Caco-2 (cell line): ENCODE measurements at regions not wholly inside any gene's neighbourhood (a gene's known extent, or its start where the extent isn't known, plus 50 kb on each side); places are given as distances from the start of the nearest gene placed in this dataset.

ENCODE experiments used
- BruUV-seq: library from RNA; stranded (reverse); fragments of 400-500 nt; replicated peaks from 2 replicates; lab custom pipeline; 2021; lab: Mats Ljungman, UMichigan
- CTCF ChIA-PET: fragments of 300-600 bp; sonication (Branson Sonifier 250); formaldehyde crosslinking; loops from one replicate; lab custom pipeline; 2022; ENCODE audit warnings: antibody characterized with exemption; lab: Charles Lee
- POLR2A ChIA-PET: fragments of 300-600 bp; sonication (Branson Sonifier 250); formaldehyde crosslinking; loops from one replicate; lab custom pipeline; 2022; ENCODE audit warnings: antibody characterized with exemption; lab: Charles Lee
- DNase-seq, 2 experiments: peaks; one replicate each; pipeline versions ENCODE4 v3.0.0 to v3.0.0-alpha.2; 2020 to 2022
- H3K27me3 ChIP-seq: replicated peaks from 2 replicates; pipeline ENCODE4 v1.6.0; 2011; ENCODE audit warnings: low read length; ENCODE audit not compliant: control insufficient read depth, insufficient read depth
- H3K36me3 ChIP-seq: 2 replicates; pipeline ENCODE4 v1.5.1; 2011; ENCODE audit warnings: low read length; ENCODE audit not compliant: control insufficient read depth, insufficient read depth
- H3K4me1 ChIP-seq: fragments of 250-450 bp; sonication (Bioruptor Pico); 2 replicates; pipeline ENCODE4 v1.5.1; 2020; ENCODE audit warnings: mild to moderate bottlenecking
- H3K4me3 ChIP-seq: 2 replicates; pipeline ENCODE4 v1.5.1; 2011; ENCODE audit warnings: low read depth, mild to moderate bottlenecking, control low read depth, low read length
- H3K9me3 ChIP-seq: fragments of 250-450 bp; sonication (Bioruptor Pico); 2 replicates; pipeline ENCODE4 v1.5.1; 2020; ENCODE audit warnings: mild to moderate bottlenecking, moderate library complexity
- H3K27ac Mint-ChIP-seq: one replicate; pipeline ENCODE4 v1.8.0; 2022; ENCODE audit warnings: mixed read lengths; ENCODE audit not compliant: unreplicated experiment
- H3K27me3 Mint-ChIP-seq: one replicate; pipeline ENCODE4 v1.8.0; 2022; ENCODE audit warnings: mixed read lengths; ENCODE audit not compliant: insufficient read depth, unreplicated experiment
- H3K36me3 Mint-ChIP-seq: one replicate; pipeline ENCODE4 v1.8.0; 2022; ENCODE audit warnings: mild to moderate bottlenecking, mixed read lengths; ENCODE audit not compliant: insufficient read depth, unreplicated experiment
- H3K4me1 Mint-ChIP-seq: one replicate; pipeline ENCODE4 v1.8.0; 2022; ENCODE audit warnings: low read depth, mixed read lengths; ENCODE audit not compliant: unreplicated experiment
- H3K4me3 Mint-ChIP-seq: one replicate; pipeline ENCODE4 v1.8.0; 2022; ENCODE audit warnings: mild to moderate bottlenecking, moderate library complexity, mixed read lengths; ENCODE audit not compliant: unreplicated experiment
- H3K9me3 Mint-ChIP-seq: one replicate; pipeline ENCODE4 v1.8.0; 2022; ENCODE audit warnings: mixed read lengths; ENCODE audit not compliant: unreplicated experiment
- CTCF ChIP-seq, 2 experiments: fragments of 200-600 bp in 1 of 2; IDR thresholded peaks; 1 replicate in 1 of 2; 2 replicates in 1 of 2; pipeline versions ENCODE4 v1.5.1 to v1.8.0; 2011 to 2022; ENCODE audit warnings: antibody characterized with exemption in 1 of 2, control low read depth in 1 of 2, inconsistent platforms in 1 of 2, low read depth in 1 of 2, low read length in 1 of 2, mild to moderate bottlenecking in 1 of 2, moderate library complexity in 1 of 2; ENCODE audit not compliant: insufficient read depth in 1 of 2, severe bottlenecking in 1 of 2, unreplicated experiment in 1 of 2
- intact Hi-C: fragments of 100-400 bp; cut with micrococcal nuclease; formaldehyde crosslinking; loops from one replicate; pipeline ENCODE4 v1.10.0; 2022; ENCODE audit not compliant: unreplicated experiment

- DNase-seq, result no peak
- H3K9me3 ChIP-seq, result no peaks in the 10 kb centered on the region; the same call in 1 of the 2 replicates
- H3K9me3 Mint-ChIP-seq, result no peaks in the 10 kb centered on the region
- intact Hi-C loops, result no loop called here
- POLR2A ChIA-PET, result no interaction called here
- no TSS peak for BruUV-seq
- no peak overlapping the region for H3K27ac Mint-ChIP-seq
- no peaks in the 10 kb centered on the region for H3K36me3 Mint-ChIP-seq
- H3K4me1 ChIP-seq, result no peaks in the 10 kb centered on the region
- no peaks in the 10 kb centered on the region for H3K27me3 Mint-ChIP-seq
- H3K27me3 ChIP-seq, result no peaks in the 10 kb centered on the region
- H3K4me3 ChIP-seq, result no peak overlapping the region
- H3K4me3 Mint-ChIP-seq, result no peak overlapping the region
- TF ChIP-seq CTCF (IDR thresholded peaks at IDR 0.05; ENCODE audit: insufficient read depth in 1 of 2, low read depth in 1 of 2, low read length in 1 of 2, severe bottlenecking in 1 of 2, unreplicated experiment in 1 of 2), result no peak
- H3K36me3 ChIP-seq, result no peaks in the 10 kb centered on the region
- CTCF ChIA-PET, result no interaction called here
- no peaks in the 10 kb centered on the region for H3K4me1 Mint-ChIP-seq
Measured at GRCh38 chr19:28042516-28042915, 1170.4 kb downstream of the UQCRFS1 start.

GRCh38 chr19:28039677-28040381, 1173.1 kb downstream of the UQCRFS1 start:
- Histone ChIP-seq H3K27me3 (no peaks in the 10 kb centered on the region), H3K4me3 (no peak overlapping the region), H3K9me3 (no peaks in the 10 kb centered on the region; the same call in 1 of the 2 replicates), H3K36me3 (no peaks in the 10 kb centered on the region), H3K4me1 (no peaks in the 10 kb centered on the region)
- no peaks in the 10 kb centered on the region for H3K9me3 Mint-ChIP-seq
- H3K27ac Mint-ChIP-seq, result no peak overlapping the region
- H3K4me1 Mint-ChIP-seq, result no peaks in the 10 kb centered on the region
- BruUV-seq, result no TSS peak
- H3K4me3 Mint-ChIP-seq, result no peak overlapping the region
- ChIA-PET POLR2A (no interaction called here), CTCF (no interaction called here)
- TF ChIP-seq CTCF (IDR thresholded peaks at IDR 0.05; ENCODE audit: insufficient read depth in 1 of 2, low read depth in 1 of 2, low read length in 1 of 2, severe bottlenecking in 1 of 2, unreplicated experiment in 1 of 2), result no peak
- no peaks in the 10 kb centered on the region for H3K36me3 Mint-ChIP-seq
- H3K27me3 Mint-ChIP-seq, result no peaks in the 10 kb centered on the region
- intact Hi-C loops, result no loop called here
- no peak for DNase-seq

DNA sequence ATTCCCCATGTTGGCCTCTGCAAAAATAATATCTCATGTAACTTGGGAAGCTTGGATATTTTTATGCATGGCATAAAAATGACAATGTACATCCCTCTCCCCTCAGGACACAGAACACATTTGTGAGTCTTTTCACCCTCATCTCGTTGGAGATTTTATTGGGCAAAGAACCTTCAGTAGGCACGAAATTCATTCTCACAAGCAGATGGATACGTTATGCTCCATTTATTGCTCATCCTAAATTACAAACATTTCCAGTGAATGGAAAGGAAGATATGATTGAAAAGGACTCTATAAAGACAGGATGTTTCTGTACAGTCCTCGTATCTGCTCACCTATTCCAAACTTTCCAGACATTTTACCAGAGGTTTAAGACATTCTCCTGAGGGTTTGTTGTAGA, 1175.8 kb downstream of the UQCRFS1 start:
- H3K27me3 ChIP-seq, result no peaks in the 10 kb centered on the region
- TF ChIP-seq CTCF (IDR thresholded peaks at IDR 0.05; ENCODE audit: insufficient read depth in 1 of 2, low read depth in 1 of 2, low read length in 1 of 2, severe bottlenecking in 1 of 2, unreplicated experiment in 1 of 2), result no peak
- no peak overlapping the region for H3K4me3 ChIP-seq
- no TSS peak for BruUV-seq
- H3K36me3 ChIP-seq, result no peaks in the 10 kb centered on the region
- CTCF ChIA-PET, result no interaction called here
- Mint-ChIP-seq H3K36me3 (no peaks in the 10 kb centered on the region), H3K27ac (no peak overlapping the region), H3K27me3 (no peaks in the 10 kb centered on the region), H3K4me1 (no peaks in the 10 kb centered on the region), H3K4me3 (no peak overlapping the region), H3K9me3 (peaks cover 14% of the 10 kb centered on the region)
- POLR2A ChIA-PET, result no interaction called here
- intact Hi-C loops, result no loop called here
- H3K4me1 ChIP-seq, result no peaks in the 10 kb centered on the region
- DNase-seq, result no peak
- H3K9me3 ChIP-seq, result peaks cover 3% of the 10 kb centered on the region; the same call in 1 of the 2 replicates
